Endothelial cell of umbilical vein (primary cell): ENCODE measurements at regions not wholly inside any gene's neighbourhood (a gene's known extent, or its start where the extent isn't known, plus 50 kb on each side); places are given as distances from the start of the nearest gene placed in this dataset.

Source experiments
- BruUV-seq: library from RNA; stranded (reverse); fragments of 400-500 nt; replicated peaks from 2 replicates; lab custom pipeline; 2021; lab: Mats Ljungman, UMichigan
- CTCF ChIA-PET: fragments of 300-600, 350-600 bp; sonication (Branson Sonifier 250); formaldehyde crosslinking; loops from one replicate; lab custom pipeline; 2021; ENCODE audit warnings: antibody characterized with exemption, inconsistent platforms; lab: Charles Lee
- POLR2A ChIA-PET: fragments of 300-600, 350-600 bp; sonication (Branson Sonifier 250); formaldehyde crosslinking; loops from one replicate; lab custom pipeline; 2021; ENCODE audit warnings: antibody characterized with exemption, inconsistent platforms; lab: Charles Lee
- DNase-seq: peaks from one replicate; pipeline ENCODE4 v3.0.0-alpha.2; 2011; ENCODE audit warnings: low read depth, low spot score
- FAIRE-seq: peaks from 2 replicates; lab custom pipeline; 2011; peaks lifted over from hg19 to GRCh38; lab: Jason Lieb, UNC
- H2AFZ ChIP-seq: 2 replicates; pipeline ENCODE4 v1.6.0; 2012; ENCODE audit warnings: low read depth, low read length, control low read depth, inconsistent platforms
- H3K27ac ChIP-seq: 2 replicates; pipeline ENCODE4 v1.5.1; 2011; ENCODE audit warnings: low read depth, mild to moderate bottlenecking, control low read depth, low read length, moderate library complexity; ENCODE audit not compliant: insufficient read depth
- H3K27me3 ChIP-seq, 2 experiments: 2 replicates each; pipeline versions ENCODE4 v1.6.0 to v1.6.1; 2011; ENCODE audit warnings: low read length in 2 of 2, mixed read lengths in 1 of 2; ENCODE audit not compliant: control insufficient read depth in 2 of 2, insufficient read depth in 2 of 2
- H3K36me3 ChIP-seq, 2 experiments: 2 replicates in 1 of 2; 3 replicates in 1 of 2; pipeline ENCODE4 v1.5.1; 2011; ENCODE audit warnings: low read length in 2 of 2, mild to moderate bottlenecking in 1 of 2, moderate library complexity in 1 of 2; ENCODE audit not compliant: control insufficient read depth in 2 of 2, insufficient read depth in 2 of 2; ENCODE audit errors: extremely low read depth in 1 of 2
- H3K4me1 ChIP-seq: 3 replicates; pipeline ENCODE4 v1.5.1; 2011; ENCODE audit warnings: mild to moderate bottlenecking, low read length; ENCODE audit not compliant: control insufficient read depth, insufficient read depth; ENCODE audit errors: extremely low read depth
- H3K4me2 ChIP-seq: 2 replicates; pipeline ENCODE4 v1.6.1; 2011; ENCODE audit warnings: low read length, control low read depth, mixed read lengths; ENCODE audit not compliant: insufficient read depth
- H3K4me3 ChIP-seq, 3 experiments: fragments of 200-600 bp in 1 of 3; sonication (generic), shearing (Covaris generic) in 1 of 3; replicated peaks in 1 of 3; 2 replicates each; pipeline ENCODE4 v1.5.1; 2011 to 2016; ENCODE audit warnings: control low read depth in 3 of 3, low read length in 3 of 3, mild to moderate bottlenecking in 2 of 3, inconsistent platforms in 1 of 3, low read depth in 1 of 3, moderate library complexity in 1 of 3; ENCODE audit not compliant: insufficient read depth in 1 of 3
- H3K79me2 ChIP-seq: 2 replicates; pipeline ENCODE4 v1.6.0; 2012; ENCODE audit warnings: low read length, inconsistent platforms; ENCODE audit not compliant: control insufficient read depth, insufficient read depth
- H3K9ac ChIP-seq: replicated peaks from 2 replicates; pipeline ENCODE3; 2011; ENCODE audit warnings: low read length, control low read depth; ENCODE audit not compliant: insufficient read depth; ENCODE audit errors: extremely low read depth
- H3K9me1 ChIP-seq: replicated peaks from 3 replicates; pipeline ENCODE4 v1.6.0; 2011; ENCODE audit warnings: mild to moderate bottlenecking, low read length; ENCODE audit not compliant: control insufficient read depth, insufficient read depth; ENCODE audit errors: extremely low read depth
- H3K9me3 ChIP-seq: replicated peaks from 2 replicates; pipeline ENCODE4 v1.5.1; 2012; ENCODE audit warnings: low read length, inconsistent platforms; ENCODE audit not compliant: control insufficient read depth, insufficient read depth
- H4K20me1 ChIP-seq: replicated peaks from 2 replicates; pipeline ENCODE3; 2011; ENCODE audit warnings: mild to moderate bottlenecking, low read length; ENCODE audit not compliant: control insufficient read depth, insufficient read depth; ENCODE audit errors: extremely low read depth
- CTCF ChIP-seq, 2 donors: IDR thresholded peaks; 1 replicate in 1 of 2; 2 replicates in 1 of 2; pipeline ENCODE4 v1.5.1; 2011; ENCODE audit warnings: low read length in 2 of 2, mild to moderate bottlenecking in 2 of 2, moderate library complexity in 2 of 2, control low read depth in 1 of 2, inconsistent platforms in 1 of 2, low read depth in 1 of 2; ENCODE audit not compliant: insufficient read depth in 1 of 2; ENCODE audit errors: extremely low read depth in 1 of 2
- EZH2 ChIP-seq: IDR thresholded peaks from 2 replicates; pipeline ENCODE4 v1.6.1; 2012; ENCODE audit warnings: borderline replicate concordance, low read depth, mild to moderate bottlenecking, moderate library complexity, low read length, inconsistent platforms; ENCODE audit not compliant: severe bottlenecking
- FOS ChIP-seq: IDR thresholded peaks from 2 replicates; pipeline ENCODE4 v1.6.1; 2011; ENCODE audit warnings: mild to moderate bottlenecking, low read length, moderate library complexity, borderline replicate concordance; ENCODE audit not compliant: insufficient read depth
- GATA2 ChIP-seq: IDR thresholded peaks from 2 replicates; pipeline ENCODE4 v1.7.0; 2011; ENCODE audit warnings: low read depth, mild to moderate bottlenecking, moderate library complexity, mixed read lengths, low read length; ENCODE audit not compliant: insufficient read length, insufficient read depth
- JUN ChIP-seq: IDR thresholded peaks from 2 replicates; pipeline ENCODE4 v1.6.1; 2011; ENCODE audit warnings: borderline replicate concordance, low read depth; ENCODE audit not compliant: insufficient read length, insufficient read depth
- MAX ChIP-seq: IDR thresholded peaks from 2 replicates; pipeline ENCODE4 v1.6.1; 2011; ENCODE audit not compliant: insufficient read depth, insufficient read length
- MYC ChIP-seq: IDR thresholded peaks from one replicate; pipeline ENCODE4 v1.6.1; 2011; ENCODE audit warnings: mild to moderate bottlenecking, low read depth, low read length
- POLR2A ChIP-seq: IDR thresholded peaks from 2 replicates; pipeline ENCODE4 v1.6.1; 2012; ENCODE audit warnings: low read depth, mild to moderate bottlenecking, control low read depth, low read length
- POLR2AphosphoS5 ChIP-seq: IDR thresholded peaks from 2 replicates; pipeline ENCODE4 v1.6.1; 2012; ENCODE audit warnings: low read depth, mild to moderate bottlenecking, control low read depth, low read length, moderate library complexity; ENCODE audit not compliant: insufficient read depth
- dilution Hi-C: fragments of 300-500 bp; cut with MboI; formaldehyde crosslinking; loops from one replicate; pipeline ENCODE4 v1.15.0; 2019; ENCODE audit warnings: low sequenced_read_pairs; ENCODE audit not compliant: extremely low pct_ligation_motif_present
- intact Hi-C: fragments of 100-400 bp; cut with micrococcal nuclease; formaldehyde crosslinking; loops from one replicate; pipeline ENCODE4 v1.10.0; 2022

GRCh38 chr3:95627697-95628096 lies 1186.7 kb upstream of the EPHA6 start:
- Histone ChIP-seq H3K4me3 (no peak overlapping the region), H3K27me3 (no peaks in the 10 kb centered on the region), H3K4me1 (no peaks in the 10 kb centered on the region), H3K27ac (no peak overlapping the region), H3K79me2 (no peaks in the 10 kb centered on the region), H3K36me3 (no peaks in the 10 kb centered on the region), H3K9me1 (no peaks in the 10 kb centered on the region), H3K4me2 (no peak overlapping the region), H4K20me1 (no peaks in the 10 kb centered on the region), H2AFZ (no peak overlapping the region), H3K9ac (no peak overlapping the region), H3K9me3 (no peaks in the 10 kb centered on the region)
- no TSS peak for BruUV-seq
- intact Hi-C loops: no loop called here
- POLR2A ChIA-PET: no interaction called here
- FAIRE-seq (no peak), DNase-seq (no peak)
- CTCF ChIA-PET: interaction anchor here (0.9 kb wide), 1 partner anchor 1379 kb away, joined by 3 read pairs; no protein-coding TSS in a partner anchor
- TF ChIP-seq EZH2 (no peak), MYC (no peak), JUN (no peak), GATA2 (no peak), FOS (no peak)
- dilution Hi-C loops: no loop called here

- no peaks in the 10 kb centered on the region for H3K79me2 ChIP-seq
- no peak for FAIRE-seq
- POLR2A ChIA-PET: no interaction called here
- no peak overlapping the region for H3K27ac ChIP-seq
- H3K27me3 ChIP-seq: no peaks in the 10 kb centered on the region
- no peaks in the 10 kb centered on the region for H3K36me3 ChIP-seq
- TF ChIP-seq MYC: no peak
- TF ChIP-seq MAX: no peak
- TF ChIP-seq CTCF (IDR thresholded peaks at IDR 0.05; ENCODE audit: extremely low read depth in 1 of 2, insufficient read depth in 1 of 2, low read depth in 1 of 2, low read length in 2 of 2): no peak
- TF ChIP-seq POLR2A: no peak
- no peak for TF ChIP-seq FOS
- no peak for TF ChIP-seq POLR2AphosphoS5
- TF ChIP-seq EZH2: no peak
- no peak for TF ChIP-seq JUN
- TF ChIP-seq GATA2: no peak
- H3K9me3 ChIP-seq: no peaks in the 10 kb centered on the region
- intact Hi-C loops (no loop called here), dilution Hi-C loops (no loop called here)
- no peaks in the 10 kb centered on the region for H4K20me1 ChIP-seq
- H3K4me3 ChIP-seq: no peak overlapping the region
- H3K4me1 ChIP-seq: no peaks in the 10 kb centered on the region
- H2AFZ ChIP-seq: no peak overlapping the region
- DNase-seq: no peak
- H3K9ac ChIP-seq: no peak overlapping the region
- BruUV-seq: no TSS peak
- no peak overlapping the region for H3K4me2 ChIP-seq
- no peaks in the 10 kb centered on the region for H3K9me1 ChIP-seq
- CTCF ChIA-PET: no interaction called here
Measured at GRCh38 chr3:95629802-95630201, 1184.6 kb upstream of the EPHA6 start.
